Thoracic aorta (tissue), 2 donors: ENCODE measurements at regions not wholly inside any gene's neighbourhood (a gene's known extent, or its start where the extent isn't known, plus 50 kb on each side); places are given as distances from the start of the nearest gene placed in this dataset.

Experiments
- ATAC-seq: fragments of 150-250 bp; one replicate; pipeline ENCODE4 v1.8.0; 2017; ENCODE audit warnings: low read depth; ENCODE audit not compliant: insufficient number of reproducible peaks, low FRiP score
- DNase-seq: peaks from one replicate; pipeline ENCODE4 v3.0.0-alpha.2; 2020; ENCODE audit warnings: low spot score
- H3K27ac ChIP-seq, 2 donors: fragments of 200-600 bp; sonication (generic); 1 replicate in 1 of 2; 2 replicates in 1 of 2; pipeline ENCODE4 v1.5.1; 2016; ENCODE audit warnings: mild to moderate bottlenecking in 2 of 2, moderate library complexity in 2 of 2
- H3K27me3 ChIP-seq: fragments of 200-600 bp; sonication (generic); replicated peaks from 2 replicates; pipeline ENCODE4 v1.6.0; 2016; ENCODE audit warnings: mild to moderate bottlenecking; ENCODE audit not compliant: insufficient read depth
- H3K36me3 ChIP-seq: fragments of 200-600 bp; sonication (generic); one replicate; pipeline ENCODE4 v1.5.1; 2016
- H3K4me1 ChIP-seq, 2 donors: fragments of 200-600 bp; sonication (generic); 1 replicate in 1 of 2; 2 replicates in 1 of 2; pipeline versions ENCODE4 v1.5.1 to v1.6.0; 2016; ENCODE audit warnings: low read depth in 2 of 2, mild to moderate bottlenecking in 1 of 2; ENCODE audit not compliant: control insufficient read depth in 1 of 2
- H3K4me3 ChIP-seq: fragments of 200-600 bp; sonication (generic); 2 replicates; pipeline ENCODE4 v1.5.1; 2016; ENCODE audit warnings: mild to moderate bottlenecking
- H3K9me3 ChIP-seq: fragments of 200-600 bp; sonication (generic); 2 replicates; pipeline ENCODE4 v1.5.1; 2016
- CTCF ChIP-seq: fragments of 200-600 bp; sonication (generic); IDR thresholded peaks from one replicate; pipeline ENCODE4 v1.5.1; 2019; ENCODE audit warnings: antibody characterized with exemption

GRCh38 chr17:70423562-70423961, 254.2 kb downstream of the KCNJ2 start:
- no peaks in the 10 kb centered on the region for H3K36me3 ChIP-seq
- no peaks in the 10 kb centered on the region for H3K9me3 ChIP-seq
- H3K4me3 ChIP-seq = no peak overlapping the region
- DNase-seq (no peak), ATAC-seq (no peak)
- no peak overlapping the region for H3K27ac ChIP-seq
- no peak for TF ChIP-seq CTCF
- H3K27me3 ChIP-seq = no peaks in the 10 kb centered on the region
- H3K4me1 ChIP-seq = no peaks in the 10 kb centered on the region

GRCh38 chr17:70426752-70427151, 257.4 kb downstream of the KCNJ2 start:
- TF ChIP-seq CTCF = no peak
- H3K4me3 ChIP-seq = no peak overlapping the region
- no peaks in the 10 kb centered on the region for H3K27me3 ChIP-seq
- no peaks in the 10 kb centered on the region for H3K36me3 ChIP-seq
- ATAC-seq = no peak
- no peak for DNase-seq
- H3K27ac ChIP-seq = no peak overlapping the region
- no peaks in the 10 kb centered on the region for H3K9me3 ChIP-seq
- no peaks in the 10 kb centered on the region for H3K4me1 ChIP-seq

- TF ChIP-seq CTCF = no peak
- no peak for ATAC-seq
Observed at GRCh38 chr17:70434536-70435490, 265.5 kb downstream of the KCNJ2 start.

GRCh38 chr17:70437656-70438055, 268.3 kb downstream of the KCNJ2 start:
- no peak overlapping the region for H3K4me3 ChIP-seq
- ATAC-seq (no peak), DNase-seq (no peak)
- no peaks in the 10 kb centered on the region for H3K4me1 ChIP-seq
- no peak for TF ChIP-seq CTCF
- no peaks in the 10 kb centered on the region for H3K9me3 ChIP-seq
- no peaks in the 10 kb centered on the region for H3K27me3 ChIP-seq
- no peak overlapping the region for H3K27ac ChIP-seq
- no peaks in the 10 kb centered on the region for H3K36me3 ChIP-seq

More at GRCh38 chr17:70434536-70435490, 265.5 kb downstream of the KCNJ2 start:
- Histone ChIP-seq H3K4me1 (no peaks in the 10 kb centered on the region), H3K4me3 (no peak overlapping the region), H3K27me3 (no peaks in the 10 kb centered on the region), H3K9me3 (no peaks in the 10 kb centered on the region), H3K36me3 (no peaks in the 10 kb centered on the region), H3K27ac (no peak overlapping the region)
- no peak for DNase-seq

GRCh38 chr17:70446446-70446845, 277.1 kb downstream of the KCNJ2 start:
- ATAC-seq = no peak

More at GRCh38 chr17:70446446-70446845, 277.1 kb downstream of the KCNJ2 start:
- H3K4me3 ChIP-seq = no peak overlapping the region
- no peaks in the 10 kb centered on the region for H3K4me1 ChIP-seq
- no peak for DNase-seq
- H3K9me3 ChIP-seq = no peaks in the 10 kb centered on the region
- H3K27ac ChIP-seq = no peak overlapping the region
- no peaks in the 10 kb centered on the region for H3K36me3 ChIP-seq
- no peaks in the 10 kb centered on the region for H3K27me3 ChIP-seq
- TF ChIP-seq CTCF = no peak
